Testis (tissue), 2 donors: ENCODE measurements at regions not wholly inside any gene's neighbourhood (a gene's known extent, or its start where the extent isn't known, plus 50 kb on each side); places are given as distances from the start of the nearest gene placed in this dataset.

Experiments used
- CTCF ChIP-seq, 3 experiments: fragments of 450-650 bp in 2 of 3; fragments of 200-600 bp in 1 of 3; sonication (generic) in 1 of 3; IDR thresholded peaks; one replicate each; pipeline ENCODE4 v1.5.1; 2016 to 2019; ENCODE audit warnings: antibody characterized with exemption in 3 of 3, mild to moderate bottlenecking in 2 of 3, moderate library complexity in 1 of 3
- POLR2A ChIP-seq: fragments of 450-650 bp; IDR thresholded peaks from one replicate; pipeline ENCODE4 v1.6.1; 2017; ENCODE audit warnings: antibody characterized with exemption, mild to moderate bottlenecking, moderate library complexity

GRCh38 chr17:79513206-79513605 is 97.6 kb downstream of the RBFOX3 start:
- TF ChIP-seq CTCF (IDR thresholded peaks at IDR 0.05) (no peak), POLR2A (no peak)
